ENCODE measurements at regions not wholly inside any gene's neighbourhood (a gene's known extent, or its start where the extent isn't known, plus 50 kb on each side); places are given as distances from the start of the nearest gene placed in this dataset.

DNA sequence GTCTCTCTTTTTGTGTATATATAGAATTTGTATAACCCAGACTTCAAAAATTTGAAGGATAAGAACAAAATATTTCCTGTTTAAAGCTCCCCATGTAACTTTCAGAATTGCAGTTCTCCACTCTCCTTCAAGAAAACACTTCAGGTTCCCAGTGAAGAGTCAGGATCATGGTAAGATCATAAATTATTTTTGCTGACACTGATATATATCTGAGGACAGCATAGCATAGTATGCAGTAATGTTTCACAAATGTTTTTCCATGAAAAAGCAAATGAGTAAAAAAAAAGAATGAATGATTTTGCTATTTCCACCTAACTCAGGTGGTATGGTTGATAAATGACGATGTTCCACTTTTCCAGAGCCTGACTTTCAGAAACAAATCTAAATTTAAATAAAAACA is 545.6 kb upstream of the EPHA7 start:
- WGBS (ENCODE audit: low lambda C conversion rate, missing lambda C conversion rate) = 97% methylated on average over 1 of the region's 1 CpG
- Histone ChIP-seq H2AFZ (no peak overlapping the region), H4K20me1 (ENCODE audit: insufficient read depth, poor library complexity, severe bottlenecking) (no peaks in the 10 kb centered on the region), H3K9me2 (replicated peaks; ENCODE audit: insufficient read depth) (no peaks in the 10 kb centered on the region), H3K79me2 (no peaks in the 10 kb centered on the region), H3K4me1 (ENCODE audit: insufficient read depth) (no peaks in the 10 kb centered on the region), H3K4me3 (no peak overlapping the region), H3K9me3 (ENCODE audit: low read depth) (no peaks in the 10 kb centered on the region), H3K36me3 (replicated peaks; ENCODE audit: insufficient read depth, low read depth) (no peaks in the 10 kb centered on the region), H3K27me3 (no peaks in the 10 kb centered on the region), H3K4me2 (no peak overlapping the region), H3K27ac (no peak overlapping the region)
- no peak for DNase-seq (ENCODE audit: low spot score)
- TF ChIP-seq, protein P1, sequence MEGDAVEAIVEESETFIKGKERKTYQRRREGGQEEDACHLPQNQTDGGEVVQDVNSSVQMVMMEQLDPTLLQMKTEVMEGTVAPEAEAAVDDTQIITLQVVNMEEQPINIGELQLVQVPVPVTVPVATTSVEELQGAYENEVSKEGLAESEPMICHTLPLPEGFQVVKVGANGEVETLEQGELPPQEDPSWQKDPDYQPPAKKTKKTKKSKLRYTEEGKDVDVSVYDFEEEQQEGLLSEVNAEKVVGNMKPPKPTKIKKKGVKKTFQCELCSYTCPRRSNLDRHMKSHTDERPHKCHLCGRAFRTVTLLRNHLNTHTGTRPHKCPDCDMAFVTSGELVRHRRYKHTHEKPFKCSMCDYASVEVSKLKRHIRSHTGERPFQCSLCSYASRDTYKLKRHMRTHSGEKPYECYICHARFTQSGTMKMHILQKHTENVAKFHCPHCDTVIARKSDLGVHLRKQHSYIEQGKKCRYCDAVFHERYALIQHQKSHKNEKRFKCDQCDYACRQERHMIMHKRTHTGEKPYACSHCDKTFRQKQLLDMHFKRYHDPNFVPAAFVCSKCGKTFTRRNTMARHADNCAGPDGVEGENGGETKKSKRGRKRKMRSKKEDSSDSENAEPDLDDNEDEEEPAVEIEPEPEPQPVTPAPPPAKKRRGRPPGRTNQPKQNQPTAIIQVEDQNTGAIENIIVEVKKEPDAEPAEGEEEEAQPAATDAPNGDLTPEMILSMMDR (IDR thresholded peaks at IDR 0.05; ENCODE audit: poor library complexity) = no peak
- TF ChIP-seq EZH2phosphoT487 (IDR thresholded peaks at IDR 0.05; ENCODE audit: low read depth, severe bottlenecking, unreplicated experiment) = no peak
- TF ChIP-seq EZH2 (IDR thresholded peaks at IDR 0.05; ENCODE audit: borderline replicate concordance) = no peak

DNA sequence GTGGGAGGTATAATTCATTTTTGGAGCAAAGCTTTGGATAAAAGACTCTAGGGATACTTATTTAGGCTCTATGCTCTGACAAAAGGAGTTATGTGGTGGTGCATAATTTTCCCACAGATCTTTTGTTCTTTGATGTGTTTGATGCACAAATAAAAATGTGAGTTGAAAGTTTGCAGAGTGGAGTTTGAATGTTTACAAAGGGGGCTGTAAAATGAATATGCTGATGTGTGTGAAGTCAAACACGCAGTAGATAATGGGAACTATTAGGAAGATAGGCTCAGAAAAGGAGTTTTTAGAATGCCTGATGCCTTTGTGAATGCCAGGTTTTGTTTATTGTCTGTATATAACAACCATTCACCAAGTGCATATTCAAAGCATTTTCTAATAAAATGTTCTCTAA is 545.0 kb upstream of the EPHA7 start:
- Histone ChIP-seq H3K27me3 (no peaks in the 10 kb centered on the region), H3K9me2 (replicated peaks; ENCODE audit: insufficient read depth) (no peaks in the 10 kb centered on the region), H4K20me1 (ENCODE audit: insufficient read depth, poor library complexity, severe bottlenecking) (no peaks in the 10 kb centered on the region), H3K4me1 (ENCODE audit: insufficient read depth) (no peaks in the 10 kb centered on the region), H2AFZ (no peak overlapping the region), H3K4me3 (no peak overlapping the region), H3K79me2 (no peaks in the 10 kb centered on the region), H3K4me2 (no peak overlapping the region), H3K9me3 (ENCODE audit: low read depth) (no peaks in the 10 kb centered on the region), H3K27ac (no peak overlapping the region), H3K36me3 (replicated peaks; ENCODE audit: insufficient read depth, low read depth) (no peaks in the 10 kb centered on the region)
- TF ChIP-seq EZH2phosphoT487 (IDR thresholded peaks at IDR 0.05; ENCODE audit: low read depth, severe bottlenecking, unreplicated experiment) (no peak), EZH2 (IDR thresholded peaks at IDR 0.05; ENCODE audit: borderline replicate concordance) (no peak)
- TF ChIP-seq, protein P1 (IDR thresholded peaks at IDR 0.05; ENCODE audit: poor library complexity) = no peak
- DNase-seq (ENCODE audit: low spot score) = no peak
- WGBS (ENCODE audit: low lambda C conversion rate, missing lambda C conversion rate) = 19% methylated on average over 1 of the region's 1 CpG

GRCh38 chr6:93962566-93962965 is 543.2 kb upstream of the EPHA7 start:
- Histone ChIP-seq H3K27ac (no peak overlapping the region), H3K9me3 (ENCODE audit: low read depth) (no peaks in the 10 kb centered on the region), H3K4me2 (no peak overlapping the region), H3K9me2 (replicated peaks; ENCODE audit: insufficient read depth) (no peaks in the 10 kb centered on the region), H3K27me3 (no peaks in the 10 kb centered on the region), H3K79me2 (no peaks in the 10 kb centered on the region), H3K4me3 (no peak overlapping the region), H4K20me1 (ENCODE audit: insufficient read depth, poor library complexity, severe bottlenecking) (no peaks in the 10 kb centered on the region), H3K36me3 (replicated peaks; ENCODE audit: insufficient read depth, low read depth) (no peaks in the 10 kb centered on the region), H3K4me1 (ENCODE audit: insufficient read depth) (no peaks in the 10 kb centered on the region), H2AFZ (no peak overlapping the region)
- 67% methylated on average over 1 of the region's 1 CpG for WGBS (ENCODE audit: low lambda C conversion rate, missing lambda C conversion rate)
- TF ChIP-seq, protein P1 (IDR thresholded peaks at IDR 0.05; ENCODE audit: poor library complexity) = no peak
- no peak for TF ChIP-seq EZH2phosphoT487 (IDR thresholded peaks at IDR 0.05; ENCODE audit: low read depth, severe bottlenecking, unreplicated experiment)
- no peak for TF ChIP-seq EZH2 (IDR thresholded peaks at IDR 0.05; ENCODE audit: borderline replicate concordance)
- DNase-seq (ENCODE audit: low spot score) = no peak

- no peaks in the 10 kb centered on the region for H3K79me2 ChIP-seq
- 86% methylated on average over 1 of the region's 1 CpG for WGBS (ENCODE audit: low lambda C conversion rate, missing lambda C conversion rate)
- H4K20me1 ChIP-seq (ENCODE audit: insufficient read depth, poor library complexity, severe bottlenecking) = no peaks in the 10 kb centered on the region
- H3K9me2 ChIP-seq (replicated peaks; ENCODE audit: insufficient read depth) = no peaks in the 10 kb centered on the region
- no peaks in the 10 kb centered on the region for H3K9me3 ChIP-seq (ENCODE audit: low read depth)
- no peaks in the 10 kb centered on the region for H3K4me1 ChIP-seq (ENCODE audit: insufficient read depth)
- H3K27me3 ChIP-seq = no peaks in the 10 kb centered on the region
- no peak for DNase-seq (ENCODE audit: low spot score)
- no peak overlapping the region for H3K4me2 ChIP-seq
- no peaks in the 10 kb centered on the region for H3K36me3 ChIP-seq (replicated peaks; ENCODE audit: insufficient read depth, low read depth)
- TF ChIP-seq EZH2 (IDR thresholded peaks at IDR 0.05; ENCODE audit: borderline replicate concordance) (no peak), EZH2phosphoT487 (IDR thresholded peaks at IDR 0.05; ENCODE audit: low read depth, severe bottlenecking, unreplicated experiment) (no peak)
- TF ChIP-seq, protein P1 (IDR thresholded peaks at IDR 0.05; ENCODE audit: poor library complexity) = no peak
- no peak overlapping the region for H3K27ac ChIP-seq
- no peak overlapping the region for H3K4me3 ChIP-seq
- H2AFZ ChIP-seq = no peak overlapping the region
Measured at GRCh38 chr6:93954584-93954983, 535.2 kb upstream of the EPHA7 start.
